ENCODE measurements at regions not wholly inside any gene's neighbourhood (a gene's known extent, or its start where the extent isn't known, plus 50 kb on each side); places are given as distances from the start of the nearest gene placed in this dataset.

DNA sequence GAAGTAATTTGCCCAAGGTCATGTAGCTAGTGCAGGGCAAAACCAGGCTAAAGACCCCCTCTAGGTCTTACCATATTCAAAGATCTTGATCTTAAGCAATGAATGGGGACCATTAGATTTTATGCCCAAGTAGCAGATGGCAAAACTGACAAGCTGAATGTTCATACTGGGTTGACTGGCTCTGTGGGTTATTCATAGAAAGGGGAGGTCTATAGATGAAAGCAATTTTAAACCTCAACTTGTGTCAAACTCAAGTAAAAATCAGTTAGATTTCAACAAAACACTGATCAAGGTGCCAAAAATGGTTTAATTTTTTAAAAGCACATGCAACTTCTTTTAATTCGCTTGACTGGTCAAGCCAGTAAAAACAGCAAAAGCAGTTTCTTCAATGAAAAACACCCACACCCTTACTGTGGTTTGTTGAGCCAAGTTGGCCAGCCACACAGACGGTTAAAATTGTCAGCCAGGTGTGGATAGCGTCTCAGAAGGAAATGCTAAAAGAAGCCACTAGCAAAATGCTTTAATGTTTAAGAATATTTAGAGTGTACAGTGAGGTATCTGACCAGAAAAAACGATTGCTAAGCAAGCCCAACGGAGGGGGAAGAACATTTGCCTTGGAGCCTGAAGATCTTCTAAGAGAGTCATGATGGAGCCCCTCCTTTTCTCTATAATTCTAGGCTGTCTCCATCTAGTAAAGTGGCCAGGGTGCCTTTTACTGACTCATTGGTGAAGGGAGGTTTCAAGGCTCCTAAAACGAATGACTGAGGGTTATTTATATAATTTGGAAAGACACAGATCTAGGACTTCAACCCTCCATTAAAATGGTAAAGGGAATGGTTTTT lies 539.6 kb upstream of the CLINT1 start:
- Histone ChIP-seq H3K27me3 (ENCODE audit: control insufficient read depth, insufficient read depth, low read length, poor library complexity, severe bottlenecking) (no peaks in the 10 kb centered on the region), H3K4me3 (ENCODE audit: insufficient read depth, low read depth, low read length) (no peak overlapping the region), H3K36me3 (ENCODE audit: control insufficient read depth, insufficient read depth, low read length) (no peaks in the 10 kb centered on the region), H3K4me1 (ENCODE audit: control insufficient read depth, insufficient read depth, low read length) (peaks cover 6% of the 10 kb centered on the region), H3K27ac (ENCODE audit: insufficient read depth, low read depth, low read length, poor library complexity, severe bottlenecking) (no peak overlapping the region), H3K9me3 (ENCODE audit: control insufficient read depth, low read length) (no peaks in the 10 kb centered on the region)
- 85 to 87% methylated on average over 6 of the region's 6 CpGs for WGBS, 2 experiments

DNA sequence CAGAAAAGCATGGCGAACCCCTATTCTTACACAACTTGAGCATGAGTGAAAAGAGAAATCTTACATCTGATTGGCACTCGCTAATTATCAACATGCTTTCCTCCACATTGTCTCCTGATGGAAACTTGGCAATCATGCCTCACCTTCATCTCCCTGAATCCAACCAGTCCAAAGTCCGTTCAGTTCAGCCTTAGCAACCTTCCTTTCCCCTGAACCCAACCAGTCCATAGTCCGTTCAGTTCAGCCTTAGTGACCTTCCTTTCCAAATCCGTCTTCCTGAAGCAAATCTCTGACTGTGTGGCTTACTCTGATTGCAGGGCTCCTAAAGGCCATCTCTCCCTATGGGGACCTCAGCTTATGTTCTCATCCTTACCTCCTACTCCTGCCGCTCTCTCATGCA lies 538.3 kb upstream of the CLINT1 start:
- H3K4me3 ChIP-seq (ENCODE audit: insufficient read depth, low read depth, low read length), result no peak overlapping the region
- WGBS, 2 experiments, result 86% methylated on average over 6 of the region's 6 CpGs
- no peak overlapping the region for H3K27ac ChIP-seq (ENCODE audit: insufficient read depth, low read depth, low read length, poor library complexity, severe bottlenecking)
- H3K36me3 ChIP-seq (ENCODE audit: control insufficient read depth, insufficient read depth, low read length), result no peaks in the 10 kb centered on the region
- no peaks in the 10 kb centered on the region for H3K9me3 ChIP-seq (ENCODE audit: control insufficient read depth, low read length)
- H3K27me3 ChIP-seq (ENCODE audit: control insufficient read depth, insufficient read depth, low read length, poor library complexity, severe bottlenecking), result no peaks in the 10 kb centered on the region
- H3K4me1 ChIP-seq (ENCODE audit: control insufficient read depth, insufficient read depth, low read length), result peaks cover 6% of the 10 kb centered on the region

- no peak overlapping the region for H3K4me3 ChIP-seq (ENCODE audit: insufficient read depth, low read depth, low read length)
These were observed 535.2 kb upstream of the CLINT1 start for GRCh38 chr5:158394102-158394501.

DNA sequence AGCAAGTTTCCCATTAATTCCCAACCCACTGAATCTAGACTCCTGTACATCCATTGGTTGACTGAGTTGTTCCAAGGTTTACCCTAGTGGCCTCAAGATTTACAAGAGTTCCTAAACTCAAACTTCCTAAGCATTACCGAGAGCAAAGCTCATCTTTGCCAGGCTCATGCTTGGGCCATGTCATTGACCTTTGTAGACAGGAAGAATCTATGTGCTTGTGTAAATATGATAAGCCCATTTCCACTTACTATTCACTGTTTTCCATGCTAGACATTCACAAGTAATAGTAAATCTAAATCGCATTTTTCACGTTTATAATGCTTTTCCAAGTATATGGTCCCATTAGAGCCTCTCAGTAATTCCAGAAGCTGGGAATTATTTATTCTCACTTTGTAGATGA lies 534.5 kb upstream of the CLINT1 start:
- H3K4me3 ChIP-seq (ENCODE audit: insufficient read depth, low read depth, low read length), result no peak overlapping the region
- no peaks in the 10 kb centered on the region for H3K36me3 ChIP-seq (ENCODE audit: control insufficient read depth, insufficient read depth, low read length)
- WGBS, 2 experiments, result 75 to 81% methylated on average over 3 of the region's 3 CpGs
- H3K27me3 ChIP-seq (ENCODE audit: control insufficient read depth, insufficient read depth, low read length, poor library complexity, severe bottlenecking), result no peaks in the 10 kb centered on the region
- peaks cover 6% of the 10 kb centered on the region for H3K4me1 ChIP-seq (ENCODE audit: control insufficient read depth, insufficient read depth, low read length)
- no peaks in the 10 kb centered on the region for H3K9me3 ChIP-seq (ENCODE audit: control insufficient read depth, low read length)
- H3K27ac ChIP-seq (ENCODE audit: insufficient read depth, low read depth, low read length, poor library complexity, severe bottlenecking), result no peak overlapping the region

More at GRCh38 chr5:158394102-158394501, 535.2 kb upstream of the CLINT1 start:
- no peaks in the 10 kb centered on the region for H3K27me3 ChIP-seq (ENCODE audit: control insufficient read depth, insufficient read depth, low read length, poor library complexity, severe bottlenecking)
- H3K27ac ChIP-seq (ENCODE audit: insufficient read depth, low read depth, low read length, poor library complexity, severe bottlenecking), result no peak overlapping the region
- no peaks in the 10 kb centered on the region for H3K36me3 ChIP-seq (ENCODE audit: control insufficient read depth, insufficient read depth, low read length)
- H3K4me1 ChIP-seq (ENCODE audit: control insufficient read depth, insufficient read depth, low read length), result peaks cover 6% of the 10 kb centered on the region
- no peaks in the 10 kb centered on the region for H3K9me3 ChIP-seq (ENCODE audit: control insufficient read depth, low read length)

- 63 to 64% methylated on average over 2 of the region's 2 CpGs for WGBS, 2 experiments
- H3K4me3 ChIP-seq (ENCODE audit: insufficient read depth, low read depth, low read length), result no peak overlapping the region
- no peak overlapping the region for H3K27ac ChIP-seq (ENCODE audit: insufficient read depth, low read depth, low read length, poor library complexity, severe bottlenecking)
- peaks cover 6% of the 10 kb centered on the region for H3K4me1 ChIP-seq (ENCODE audit: control insufficient read depth, insufficient read depth, low read length)
- no peaks in the 10 kb centered on the region for H3K27me3 ChIP-seq (ENCODE audit: control insufficient read depth, insufficient read depth, low read length, poor library complexity, severe bottlenecking)
- no peaks in the 10 kb centered on the region for H3K9me3 ChIP-seq (ENCODE audit: control insufficient read depth, low read length)
- no peaks in the 10 kb centered on the region for H3K36me3 ChIP-seq (ENCODE audit: control insufficient read depth, insufficient read depth, low read length)
These were observed 533.8 kb upstream of the CLINT1 start for GRCh38 chr5:158392753-158393152.

DNA sequence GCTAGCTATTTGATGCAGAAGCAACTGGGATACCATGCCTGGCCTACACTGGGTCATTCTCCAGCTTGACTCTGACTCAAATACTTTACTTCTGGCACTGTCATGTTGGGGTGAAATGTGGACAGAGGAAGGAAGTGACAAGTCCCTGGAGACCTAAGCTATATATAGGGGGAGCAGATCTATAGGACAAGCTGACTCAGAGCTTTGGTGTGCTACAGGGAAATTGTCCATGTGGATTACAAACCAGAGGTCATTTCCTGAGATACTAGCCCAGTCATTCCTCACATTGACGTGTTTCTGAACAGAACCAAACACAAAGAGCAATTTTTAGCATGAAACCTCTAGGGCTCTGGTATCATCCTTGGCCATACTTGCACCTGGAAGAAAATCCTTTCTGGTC lies 531.6 kb upstream of the CLINT1 start:
- no peaks in the 10 kb centered on the region for H3K9me3 ChIP-seq (ENCODE audit: control insufficient read depth, low read length)
- no peak overlapping the region for H3K4me3 ChIP-seq (ENCODE audit: insufficient read depth, low read depth, low read length)
- 88 to 100% methylated on average over 1 of the region's 1 CpG for WGBS, 2 experiments
- H3K4me1 ChIP-seq (ENCODE audit: control insufficient read depth, insufficient read depth, low read length), result no peaks in the 10 kb centered on the region
- H3K27me3 ChIP-seq (ENCODE audit: control insufficient read depth, insufficient read depth, low read length, poor library complexity, severe bottlenecking), result no peaks in the 10 kb centered on the region
- no peak overlapping the region for H3K27ac ChIP-seq (ENCODE audit: insufficient read depth, low read depth, low read length, poor library complexity, severe bottlenecking)
- H3K36me3 ChIP-seq (ENCODE audit: control insufficient read depth, insufficient read depth, low read length), result no peaks in the 10 kb centered on the region

GRCh38 chr5:158389786-158390185 lies 530.8 kb upstream of the CLINT1 start:
- H3K27ac ChIP-seq (ENCODE audit: insufficient read depth, low read depth, low read length, poor library complexity, severe bottlenecking), result no peak overlapping the region
- H3K4me3 ChIP-seq (ENCODE audit: insufficient read depth, low read depth, low read length), result no peak overlapping the region
- H3K9me3 ChIP-seq (ENCODE audit: control insufficient read depth, low read length), result no peaks in the 10 kb centered on the region
- 89 to 93% methylated on average over 4 of the region's 4 CpGs for WGBS, 2 experiments
- no peaks in the 10 kb centered on the region for H3K36me3 ChIP-seq (ENCODE audit: control insufficient read depth, insufficient read depth, low read length)
- H3K27me3 ChIP-seq (ENCODE audit: control insufficient read depth, insufficient read depth, low read length, poor library complexity, severe bottlenecking), result no peaks in the 10 kb centered on the region
- no peaks in the 10 kb centered on the region for H3K4me1 ChIP-seq (ENCODE audit: control insufficient read depth, insufficient read depth, low read length)

DNA sequence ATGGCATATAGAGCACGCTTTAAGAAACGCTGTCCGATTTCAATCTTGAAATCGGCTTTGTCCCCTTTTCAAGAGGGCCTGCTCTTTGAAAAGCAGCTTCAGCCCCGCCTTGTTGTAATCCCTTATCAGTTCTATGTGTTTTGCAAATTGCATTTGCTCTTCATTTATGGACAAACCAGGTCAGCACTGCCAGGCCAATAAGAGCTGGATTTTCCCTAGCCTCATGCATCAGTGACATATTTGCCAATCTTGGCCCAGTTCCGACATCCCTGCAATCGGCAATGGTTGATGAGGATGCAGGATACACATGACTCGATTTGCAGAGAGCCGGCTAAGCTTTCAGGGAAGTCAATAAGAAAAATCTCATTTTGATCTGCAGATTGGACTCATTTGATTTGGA lies 529.1 kb upstream of the CLINT1 start:
- H3K4me1 ChIP-seq (ENCODE audit: control insufficient read depth, insufficient read depth, low read length), result no peaks in the 10 kb centered on the region
- H3K36me3 ChIP-seq (ENCODE audit: control insufficient read depth, insufficient read depth, low read length), result no peaks in the 10 kb centered on the region
- no peak overlapping the region for H3K4me3 ChIP-seq (ENCODE audit: insufficient read depth, low read depth, low read length)
- H3K27me3 ChIP-seq (ENCODE audit: control insufficient read depth, insufficient read depth, low read length, poor library complexity, severe bottlenecking), result no peaks in the 10 kb centered on the region
- WGBS, 2 experiments, result 94 to 95% methylated on average over 9 of the region's 9 CpGs
- no peak overlapping the region for H3K27ac ChIP-seq (ENCODE audit: insufficient read depth, low read depth, low read length, poor library complexity, severe bottlenecking)
- H3K9me3 ChIP-seq (ENCODE audit: control insufficient read depth, low read length), result no peaks in the 10 kb centered on the region

DNA sequence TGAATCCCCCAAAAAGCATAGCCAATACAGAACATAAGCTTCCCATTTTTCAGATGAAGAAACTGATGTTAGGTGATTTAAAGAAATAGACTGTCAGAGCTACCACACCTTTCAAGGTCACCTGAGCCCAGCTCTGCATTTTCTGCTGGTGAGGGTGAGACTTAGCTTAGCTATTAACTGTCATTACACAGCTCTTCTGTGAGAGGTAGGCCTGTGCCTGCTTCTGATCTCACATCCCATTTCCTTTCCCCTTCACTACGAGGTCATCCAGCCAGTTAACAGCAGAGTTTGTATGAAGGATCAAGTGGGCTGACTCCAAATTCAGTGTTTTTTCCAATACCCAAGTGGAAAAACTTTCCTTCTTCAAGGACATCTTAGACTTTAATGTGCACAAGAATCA lies 528.6 kb upstream of the CLINT1 start:
- H3K27me3 ChIP-seq (ENCODE audit: control insufficient read depth, insufficient read depth, low read length, poor library complexity, severe bottlenecking), result no peaks in the 10 kb centered on the region
- 76 to 89% methylated on average over 1 of the region's 1 CpG for WGBS, 2 experiments
- no peaks in the 10 kb centered on the region for H3K9me3 ChIP-seq (ENCODE audit: control insufficient read depth, low read length)
- no peak overlapping the region for H3K27ac ChIP-seq (ENCODE audit: insufficient read depth, low read depth, low read length, poor library complexity, severe bottlenecking)
- no peak overlapping the region for H3K4me3 ChIP-seq (ENCODE audit: insufficient read depth, low read depth, low read length)
- no peaks in the 10 kb centered on the region for H3K4me1 ChIP-seq (ENCODE audit: control insufficient read depth, insufficient read depth, low read length)
- H3K36me3 ChIP-seq (ENCODE audit: control insufficient read depth, insufficient read depth, low read length), result no peaks in the 10 kb centered on the region

DNA sequence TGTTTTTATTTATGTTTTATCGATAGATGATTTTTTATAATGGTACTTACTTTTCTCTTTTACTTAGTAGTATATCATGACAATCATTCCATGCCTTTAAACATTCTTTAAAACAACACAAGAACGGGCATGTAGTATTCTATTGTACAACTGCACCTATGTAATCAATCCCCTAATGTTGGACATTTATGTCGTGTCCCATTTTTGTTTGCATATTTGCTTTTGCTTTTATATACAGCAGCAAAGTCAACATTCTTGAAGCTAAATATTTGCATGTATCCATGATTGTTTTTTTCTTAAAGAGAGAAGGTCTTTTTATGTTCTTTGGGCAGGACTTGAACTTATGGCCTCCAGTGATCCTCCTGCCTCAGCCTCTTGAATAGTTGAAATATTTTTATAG lies 527.0 kb upstream of the CLINT1 start:
- WGBS, 2 experiments, result 94 to 97% methylated on average over 2 of the region's 3 CpGs
- H3K27ac ChIP-seq (ENCODE audit: insufficient read depth, low read depth, low read length, poor library complexity, severe bottlenecking), result no peak overlapping the region
- H3K36me3 ChIP-seq (ENCODE audit: control insufficient read depth, insufficient read depth, low read length), result no peaks in the 10 kb centered on the region
- no peak overlapping the region for H3K4me3 ChIP-seq (ENCODE audit: insufficient read depth, low read depth, low read length)
- H3K27me3 ChIP-seq (ENCODE audit: control insufficient read depth, insufficient read depth, low read length, poor library complexity, severe bottlenecking), result no peaks in the 10 kb centered on the region
- no peaks in the 10 kb centered on the region for H3K9me3 ChIP-seq (ENCODE audit: control insufficient read depth, low read length)
- no peaks in the 10 kb centered on the region for H3K4me1 ChIP-seq (ENCODE audit: control insufficient read depth, insufficient read depth, low read length)

All from ectodermal cell (in vitro differentiated cells).